SU-DHL-6 (cell line): ENCODE measurements at regions not wholly inside any gene's neighbourhood (a gene's known extent, or its start where the extent isn't known, plus 50 kb on each side); places are given as distances from the start of the nearest gene placed in this dataset.

Experiments
- EZH2phosphoT487 ChIP-seq: fragments of 200-600 bp; sonication (generic), shearing (Covaris generic); conservative IDR thresholded peaks from 2 replicates; pipeline ENCODE4 v1.6.1; 2018; ENCODE audit warnings: mild to moderate bottlenecking, antibody characterized with exemption, low read length, moderate library complexity, mixed read lengths
- TF ChIP-seq, protein P1 (sequence below): fragments of 200-600 bp; sonication (generic); IDR thresholded peaks from one replicate; pipeline ENCODE4 v1.5.1; 2017; ENCODE audit warnings: antibody characterized with exemption, mild to moderate bottlenecking, low read length, moderate library complexity; ENCODE audit not compliant: insufficient read depth, poor library complexity, severe bottlenecking

DNA sequence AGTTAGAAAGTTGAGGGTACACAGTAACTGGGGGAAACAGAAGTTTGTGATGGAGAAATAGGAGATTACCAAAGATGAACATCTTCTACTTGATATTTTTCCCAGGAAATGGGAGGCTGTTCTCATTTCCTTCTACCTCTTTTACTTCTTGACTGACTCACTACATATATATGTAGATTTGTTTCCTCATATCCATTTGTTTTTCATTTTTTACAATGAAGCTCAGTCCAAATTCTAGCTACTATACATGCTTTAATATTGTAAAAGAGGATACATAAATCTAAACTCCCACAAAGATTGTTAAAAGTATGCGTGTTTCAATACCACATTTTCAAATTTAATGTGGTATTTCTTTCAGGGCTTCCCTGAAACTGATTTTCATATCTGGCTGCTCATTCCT is 366.6 kb upstream of the NCAM2 start:
- TF ChIP-seq, protein P1, sequence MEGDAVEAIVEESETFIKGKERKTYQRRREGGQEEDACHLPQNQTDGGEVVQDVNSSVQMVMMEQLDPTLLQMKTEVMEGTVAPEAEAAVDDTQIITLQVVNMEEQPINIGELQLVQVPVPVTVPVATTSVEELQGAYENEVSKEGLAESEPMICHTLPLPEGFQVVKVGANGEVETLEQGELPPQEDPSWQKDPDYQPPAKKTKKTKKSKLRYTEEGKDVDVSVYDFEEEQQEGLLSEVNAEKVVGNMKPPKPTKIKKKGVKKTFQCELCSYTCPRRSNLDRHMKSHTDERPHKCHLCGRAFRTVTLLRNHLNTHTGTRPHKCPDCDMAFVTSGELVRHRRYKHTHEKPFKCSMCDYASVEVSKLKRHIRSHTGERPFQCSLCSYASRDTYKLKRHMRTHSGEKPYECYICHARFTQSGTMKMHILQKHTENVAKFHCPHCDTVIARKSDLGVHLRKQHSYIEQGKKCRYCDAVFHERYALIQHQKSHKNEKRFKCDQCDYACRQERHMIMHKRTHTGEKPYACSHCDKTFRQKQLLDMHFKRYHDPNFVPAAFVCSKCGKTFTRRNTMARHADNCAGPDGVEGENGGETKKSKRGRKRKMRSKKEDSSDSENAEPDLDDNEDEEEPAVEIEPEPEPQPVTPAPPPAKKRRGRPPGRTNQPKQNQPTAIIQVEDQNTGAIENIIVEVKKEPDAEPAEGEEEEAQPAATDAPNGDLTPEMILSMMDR = no peak
- TF ChIP-seq EZH2phosphoT487 = no peak
